ENCODE measurements at regions not wholly inside any gene's neighbourhood (a gene's known extent, or its start where the extent isn't known, plus 50 kb on each side); places are given as distances from the start of the nearest gene placed in this dataset.

DNA sequence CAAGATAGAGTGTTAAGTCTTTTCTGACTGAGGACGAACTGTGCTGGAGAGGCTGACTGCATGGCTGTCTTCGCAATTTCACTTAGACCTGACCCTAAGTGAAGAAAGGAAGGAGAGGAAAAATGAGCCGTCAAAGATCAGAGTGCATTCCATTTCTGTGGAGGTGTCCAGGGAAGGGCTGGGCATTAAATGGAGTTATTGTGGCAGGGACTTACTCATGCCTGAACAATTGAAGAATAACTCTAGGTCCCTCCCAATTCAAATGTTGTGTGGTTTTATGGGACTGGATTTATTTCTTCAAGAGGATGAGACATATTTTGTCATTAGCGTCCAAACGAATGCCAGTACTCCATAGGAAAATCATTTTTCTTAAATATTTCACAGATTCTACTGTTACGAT, 187.3 kb upstream of the CFAP20DC start:
- TF ChIP-seq SIN3A (IDR thresholded peaks at IDR 0.05; ENCODE audit: borderline replicate concordance, insufficient read depth, low read length) (no peak), TAF1 (IDR thresholded peaks at IDR 0.05; ENCODE audit: borderline replicate concordance, insufficient read depth, low read length) (no peak)
